ENCODE measurements at regions not wholly inside any gene's neighbourhood (a gene's known extent, or its start where the extent isn't known, plus 50 kb on each side); places are given as distances from the start of the nearest gene placed in this dataset.

- no peak for DNase-seq (ENCODE audit: low spot score)
Measured at GRCh38 chr7:67762516-67762915, 765.9 kb downstream of the TYW1 start.

- no peak for DNase-seq (ENCODE audit: low spot score)
Measured at GRCh38 chr7:67764289-67764688, 767.7 kb downstream of the TYW1 start.

GRCh38 chr7:67765481-67766175 lies 769.0 kb downstream of the TYW1 start:
- DNase-seq (ENCODE audit: low spot score) = no peak

GRCh38 chr7:67766906-67767410 lies 770.3 kb downstream of the TYW1 start:
- no peak for DNase-seq (ENCODE audit: low spot score)

- DNase-seq (ENCODE audit: low spot score) = no peak
Measured at GRCh38 chr7:67771846-67772605, 775.4 kb downstream of the TYW1 start.

- DNase-seq (ENCODE audit: low spot score) = no peak
Measured at GRCh38 chr7:67773081-67773480, 776.4 kb downstream of the TYW1 start.

GRCh38 chr7:67777119-67777518 lies 780.5 kb downstream of the TYW1 start:
- no peak for DNase-seq (ENCODE audit: low spot score)

GRCh38 chr7:67781841-67782240 lies 785.2 kb downstream of the TYW1 start:
- no peak for DNase-seq (ENCODE audit: low spot score)

- DNase-seq (ENCODE audit: low spot score) = no peak
Measured at GRCh38 chr7:67786021-67786420, 789.4 kb downstream of the TYW1 start.

- DNase-seq (ENCODE audit: low spot score) = no peak
Measured at GRCh38 chr7:67788669-67789068, 792.0 kb downstream of the TYW1 start.

GRCh38 chr7:67791918-67792317 lies 795.3 kb downstream of the TYW1 start:
- no peak for DNase-seq (ENCODE audit: low spot score)

- no peak for DNase-seq (ENCODE audit: low spot score)
Measured at GRCh38 chr7:67794544-67794943, 797.9 kb downstream of the TYW1 start.

GRCh38 chr7:67803789-67804188 lies 807.2 kb downstream of the TYW1 start:
- no peak for DNase-seq (ENCODE audit: low spot score)

GRCh38 chr7:67805921-67806471 lies 809.4 kb downstream of the TYW1 start:
- no peak for DNase-seq (ENCODE audit: low spot score)

GRCh38 chr7:67807826-67808225 lies 811.2 kb downstream of the TYW1 start:
- no peak for DNase-seq (ENCODE audit: low spot score)

GRCh38 chr7:67809586-67809985 lies 813.0 kb downstream of the TYW1 start:
- no peak for DNase-seq (ENCODE audit: low spot score)

- no peak for DNase-seq (ENCODE audit: low spot score)
Measured at GRCh38 chr7:67813621-67814292, 817.1 kb downstream of the TYW1 start.

GRCh38 chr7:67817481-67817880 lies 820.8 kb downstream of the TYW1 start:
- DNase-seq (ENCODE audit: low spot score) = no peak

GRCh38 chr7:67821116-67821515 lies 824.5 kb downstream of the TYW1 start:
- DNase-seq (ENCODE audit: low spot score) = no peak

GRCh38 chr7:67823345-67823744 lies 826.7 kb downstream of the TYW1 start:
- DNase-seq (ENCODE audit: low spot score) = no peak

- DNase-seq (ENCODE audit: low spot score) = no peak
Measured at GRCh38 chr7:67825356-67825755, 828.7 kb downstream of the TYW1 start.

GRCh38 chr7:67841896-67842295 lies 845.3 kb downstream of the TYW1 start:
- DNase-seq (ENCODE audit: low spot score) = no peak

GRCh38 chr7:67842571-67842970 lies 845.9 kb downstream of the TYW1 start:
- no peak for DNase-seq (ENCODE audit: low spot score)

All from CD4-positive, alpha-beta T cell treated with Interleukin-2 at 100 ng/mL for 4 hours (primary cell).